Uterus (tissue), 3 donors: ENCODE measurements at regions not wholly inside any gene's neighbourhood (a gene's known extent, or its start where the extent isn't known, plus 50 kb on each side); places are given as distances from the start of the nearest gene placed in this dataset.

ENCODE experiments used
- DNase-seq, 2 donors: peaks; one replicate each; pipeline ENCODE4 v3.0.0-alpha.2; 2019 to 2020
- H3K27ac ChIP-seq, 2 donors: fragments of 200-600 bp; sonication (generic); 1 replicate in 1 of 2; 2 replicates in 1 of 2; pipeline ENCODE4 v1.5.1; 2016 to 2018
- H3K27me3 ChIP-seq, 2 donors: fragments of 200-600 bp; sonication (generic); one replicate each; pipeline ENCODE4 v1.5.1; 2018 to 2019; ENCODE audit warnings: control low read depth in 1 of 2
- H3K36me3 ChIP-seq, 2 donors: fragments of 200-600 bp; sonication (generic); one replicate each; pipeline ENCODE4 v1.5.1; 2019; ENCODE audit warnings: control low read depth in 1 of 2
- H3K4me1 ChIP-seq, 2 donors: fragments of 200-600 bp; sonication (generic); one replicate each; pipeline ENCODE4 v1.5.1; 2018 to 2019; ENCODE audit warnings: control low read depth in 1 of 2
- H3K4me3 ChIP-seq, 2 donors: fragments of 200-600 bp; sonication (generic); 1 replicate in 1 of 2; 2 replicates in 1 of 2; pipeline ENCODE4 v1.5.1; 2018 to 2019; ENCODE audit warnings: mild to moderate bottlenecking in 1 of 2
- H3K9me3 ChIP-seq, 2 donors: fragments of 200-600 bp; sonication (generic); one replicate each; pipeline ENCODE4 v1.5.1; 2019; ENCODE audit warnings: control low read depth in 1 of 2
- CTCF ChIP-seq, 4 experiments: fragments of 200-600 bp in 2 of 4; fragments of 450-650 bp in 2 of 4; sonication (generic) in 2 of 4; IDR thresholded peaks; one replicate each; pipeline ENCODE4 v1.5.1; 2016 to 2019; ENCODE audit warnings: antibody characterized with exemption in 4 of 4, mild to moderate bottlenecking in 2 of 4, moderate library complexity in 1 of 4
- POLR2A ChIP-seq, 2 donors: fragments of 450-650 bp; IDR thresholded peaks; one replicate each; pipeline ENCODE4 v1.6.1; 2016; ENCODE audit warnings: antibody characterized with exemption in 2 of 2, mild to moderate bottlenecking in 1 of 2, moderate library complexity in 1 of 2
- intact Hi-C: fragments of 100-400 bp; cut with DNase I; formaldehyde crosslinking; loops from one replicate; pipeline ENCODE4 v1.15.1; 2023; ENCODE audit warnings: low total_unique reads
- donor health status: DM: yes; HTN: yes; CAD: no.

GRCh38 chr5:23007762-23008161 is 154.6 kb upstream of the CDH12 start:
- Histone ChIP-seq H3K36me3 (no peaks in the 10 kb centered on the region), H3K27ac (no peak overlapping the region), H3K27me3 (no peaks in the 10 kb centered on the region), H3K4me3 (no peak overlapping the region), H3K4me1 (no peaks in the 10 kb centered on the region), H3K9me3 (no peaks in the 10 kb centered on the region)
- no peak for DNase-seq
- TF ChIP-seq POLR2A (IDR thresholded peaks at IDR 0.05) = no peak
- intact Hi-C loops = no loop called here

GRCh38 chr5:23007236-23007635 is 154.1 kb upstream of the CDH12 start:
- TF ChIP-seq CTCF (IDR thresholded peaks at IDR 0.05) = no peak
- Histone ChIP-seq H3K4me3 (no peak overlapping the region), H3K36me3 (no peaks in the 10 kb centered on the region), H3K27ac (no peak overlapping the region), H3K4me1 (no peaks in the 10 kb centered on the region), H3K27me3 (no peaks in the 10 kb centered on the region), H3K9me3 (no peaks in the 10 kb centered on the region)
- intact Hi-C loops = no loop called here
- DNase-seq = no peak

- Histone ChIP-seq H3K4me3 (no peak overlapping the region), H3K4me1 (no peaks in the 10 kb centered on the region), H3K27ac (no peak overlapping the region), H3K36me3 (no peaks in the 10 kb centered on the region), H3K27me3 (no peaks in the 10 kb centered on the region), H3K9me3 (no peaks in the 10 kb centered on the region)
- TF ChIP-seq POLR2A (IDR thresholded peaks at IDR 0.05) = no peak
- TF ChIP-seq CTCF (IDR thresholded peaks at IDR 0.05) = no peak
- intact Hi-C loops = no loop called here
- no peak for DNase-seq
These were observed 148.0 kb upstream of the CDH12 start for GRCh38 chr5:23001120-23001519.

- H3K9me3 ChIP-seq = no peaks in the 10 kb centered on the region
- no peak overlapping the region for H3K27ac ChIP-seq
- intact Hi-C loops = no loop called here
- H3K4me1 ChIP-seq = no peaks in the 10 kb centered on the region
- TF ChIP-seq CTCF (IDR thresholded peaks at IDR 0.05) = no peak
- no peak for TF ChIP-seq POLR2A (IDR thresholded peaks at IDR 0.05)
- no peak for DNase-seq
- H3K36me3 ChIP-seq = no peaks in the 10 kb centered on the region
- H3K4me3 ChIP-seq = no peak overlapping the region
- no peaks in the 10 kb centered on the region for H3K27me3 ChIP-seq
These were observed 145.6 kb upstream of the CDH12 start for GRCh38 chr5:22998774-22999173.

GRCh38 chr5:22998362-22998761 is 145.2 kb upstream of the CDH12 start:
- Histone ChIP-seq H3K36me3 (no peaks in the 10 kb centered on the region), H3K27ac (no peak overlapping the region), H3K4me1 (no peaks in the 10 kb centered on the region), H3K4me3 (no peak overlapping the region), H3K9me3 (no peaks in the 10 kb centered on the region), H3K27me3 (no peaks in the 10 kb centered on the region)
- no peak for DNase-seq
- intact Hi-C loops = no loop called here
- TF ChIP-seq CTCF (IDR thresholded peaks at IDR 0.05) = no peak

- Histone ChIP-seq H3K27me3 (no peaks in the 10 kb centered on the region), H3K27ac (no peak overlapping the region), H3K9me3 (no peaks in the 10 kb centered on the region), H3K4me1 (no peaks in the 10 kb centered on the region), H3K4me3 (no peak overlapping the region), H3K36me3 (no peaks in the 10 kb centered on the region)
- intact Hi-C loops = no loop called here
- no peak for DNase-seq
- TF ChIP-seq POLR2A (IDR thresholded peaks at IDR 0.05) = no peak
- TF ChIP-seq CTCF (IDR thresholded peaks at IDR 0.05) = no peak
These were observed 135.8 kb upstream of the CDH12 start for GRCh38 chr5:22988937-22989336.
